GM21717 (cell line): ENCODE measurements at regions not wholly inside any gene's neighbourhood (a gene's known extent, or its start where the extent isn't known, plus 50 kb on each side); places are given as distances from the start of the nearest gene placed in this dataset.

Source experiments
- ATAC-seq: cut with Tn5 transposase; IDR thresholded peaks from one replicate; pipeline ENCODE4 v1.9.1; 2021; ENCODE audit warnings: mild to moderate bottlenecking, moderate library complexity; ENCODE audit not compliant: unreplicated experiment

DNA sequence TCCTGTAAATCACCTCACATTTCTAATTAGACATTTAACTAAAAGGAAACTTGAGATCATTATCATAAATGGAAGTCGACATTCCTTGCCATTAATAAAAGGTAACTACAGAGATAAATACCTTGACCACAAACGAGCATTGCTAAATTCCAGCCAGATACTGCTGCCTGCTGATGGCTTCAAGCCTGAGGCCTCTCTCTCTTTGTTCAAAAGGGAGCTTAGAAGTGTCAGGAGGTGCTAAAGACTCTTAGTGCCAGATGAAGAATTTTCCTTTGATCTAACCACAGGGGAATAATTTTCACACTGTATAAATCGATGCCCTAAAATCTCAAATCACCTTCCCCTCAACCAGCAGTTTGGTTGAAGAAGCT, 248.2 kb upstream of the PMEPA1 start:
- ATAC-seq, result no peak

DNA sequence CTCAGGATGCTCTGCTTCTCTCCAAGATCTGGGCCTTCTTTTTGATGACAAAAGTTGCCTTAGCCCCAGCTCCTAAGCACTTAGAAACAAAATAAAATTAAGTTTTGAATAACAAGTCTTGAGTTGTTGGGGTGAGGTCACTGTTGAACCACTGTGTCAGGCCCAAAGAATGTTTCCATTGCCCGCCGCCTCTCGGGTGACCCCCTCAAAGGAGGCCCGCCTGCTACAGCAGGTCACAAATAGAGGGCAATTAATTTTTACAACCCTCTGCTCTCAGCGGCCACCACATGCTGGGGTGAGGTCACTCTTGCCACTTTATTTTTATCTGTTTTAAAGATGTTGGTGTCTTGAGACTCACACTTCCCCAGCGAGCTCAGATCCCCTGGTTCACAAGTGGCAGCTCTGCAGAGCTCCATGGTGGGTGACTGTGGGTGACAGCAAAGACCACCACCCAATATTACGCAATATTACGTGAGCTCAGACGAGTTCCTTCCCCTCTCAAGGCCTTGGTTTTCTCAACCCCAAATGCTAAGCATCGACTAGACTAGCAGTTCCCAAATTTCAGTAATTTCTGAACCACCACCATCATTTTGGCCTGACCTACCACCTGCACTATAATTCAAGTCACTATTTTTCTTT, 247.7 kb upstream of the PMEPA1 start:
- no peak for ATAC-seq

DNA sequence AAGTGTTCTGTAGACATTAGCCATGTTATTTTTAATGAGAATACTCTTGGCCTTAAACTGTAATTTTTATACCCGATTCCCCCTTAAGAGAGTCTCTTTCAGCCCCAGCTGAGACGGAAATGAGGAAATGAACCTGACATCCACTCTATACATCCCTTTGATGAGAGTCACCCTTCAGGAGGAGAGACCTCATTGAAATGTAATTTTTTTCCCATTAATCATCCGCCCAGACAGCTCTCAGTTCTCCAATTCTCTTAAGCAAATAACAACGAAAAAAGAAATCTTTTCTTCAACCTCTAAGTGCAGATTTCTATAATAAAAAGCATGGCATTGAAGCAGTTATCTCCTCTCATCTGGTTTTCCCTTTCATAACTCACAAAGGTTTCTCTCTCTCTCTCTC, 243.8 kb upstream of the PMEPA1 start:
- ATAC-seq, result no peak

DNA sequence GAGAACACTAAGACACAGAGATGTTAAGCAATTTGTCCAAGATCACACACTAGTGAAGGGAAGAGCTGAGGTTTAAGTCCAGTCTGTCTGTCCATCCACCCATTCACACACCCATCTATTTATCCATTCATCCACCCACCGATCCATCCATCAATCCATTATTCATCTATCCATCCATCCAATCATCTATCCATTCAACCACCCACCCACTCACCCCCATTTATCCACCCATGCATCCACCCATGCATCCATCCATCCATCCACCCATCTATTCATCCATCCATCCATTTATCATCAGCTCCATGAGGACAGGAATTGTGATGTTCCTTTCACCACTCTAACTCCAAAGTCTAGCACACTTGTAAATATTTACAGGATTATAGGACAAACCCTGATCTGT, 242.3 kb upstream of the PMEPA1 start:
- ATAC-seq, result no peak

DNA sequence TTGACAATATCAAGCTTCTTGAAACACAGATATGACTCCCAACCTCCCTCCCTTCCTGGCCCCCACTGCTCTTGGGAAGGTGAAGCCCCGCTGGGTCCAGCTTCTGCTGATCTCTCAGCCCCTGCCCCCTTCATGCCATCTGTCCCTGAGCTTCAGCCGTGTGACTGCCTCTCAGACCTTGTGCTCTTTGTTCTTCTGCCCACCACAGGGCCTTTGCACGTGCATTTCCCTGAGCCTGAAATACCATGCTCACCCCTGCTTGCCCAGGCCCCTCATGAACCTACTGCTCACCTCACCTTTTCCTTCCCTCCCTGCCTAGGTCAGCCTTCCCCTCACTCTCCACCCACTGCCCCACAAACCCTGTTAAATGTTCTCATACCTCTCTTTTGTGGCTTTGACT, 241.7 kb upstream of the PMEPA1 start:
- ATAC-seq, result no peak

DNA sequence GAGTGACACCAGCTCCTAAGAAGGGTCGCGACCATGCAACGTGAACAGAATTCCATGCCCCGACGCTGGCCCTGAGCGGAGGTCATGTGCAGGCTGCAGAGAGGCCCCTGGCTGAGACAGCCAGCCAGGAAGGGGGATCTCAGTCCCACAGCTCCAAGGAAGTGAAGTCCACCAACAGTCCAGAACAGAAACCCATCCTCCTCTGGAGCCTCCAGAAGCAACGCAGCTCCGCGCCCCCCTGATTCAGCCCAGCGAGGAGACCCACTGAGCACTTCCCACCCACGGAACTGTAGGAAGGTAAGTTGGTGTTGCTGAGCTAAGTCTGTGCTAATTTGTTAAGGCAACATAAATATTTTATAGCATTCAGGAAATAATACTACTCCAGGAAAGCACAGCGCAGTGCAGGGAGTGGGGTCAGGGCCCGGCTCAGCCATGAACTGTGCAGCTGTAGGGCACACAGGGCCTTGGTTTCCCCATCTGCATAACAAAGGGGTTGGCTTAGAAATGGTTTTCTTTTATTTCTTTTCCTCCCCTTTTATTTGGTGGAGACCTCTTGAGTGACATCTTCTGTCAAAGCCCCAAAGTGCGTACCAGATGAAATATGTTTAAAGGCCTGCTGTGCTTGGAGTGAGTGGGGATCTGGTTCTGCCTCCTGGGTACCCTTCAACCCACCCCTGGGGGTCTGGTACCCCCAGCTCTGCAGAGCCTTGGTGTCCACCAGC, 241.1 kb upstream of the PMEPA1 start:
- ATAC-seq, result no peak

DNA sequence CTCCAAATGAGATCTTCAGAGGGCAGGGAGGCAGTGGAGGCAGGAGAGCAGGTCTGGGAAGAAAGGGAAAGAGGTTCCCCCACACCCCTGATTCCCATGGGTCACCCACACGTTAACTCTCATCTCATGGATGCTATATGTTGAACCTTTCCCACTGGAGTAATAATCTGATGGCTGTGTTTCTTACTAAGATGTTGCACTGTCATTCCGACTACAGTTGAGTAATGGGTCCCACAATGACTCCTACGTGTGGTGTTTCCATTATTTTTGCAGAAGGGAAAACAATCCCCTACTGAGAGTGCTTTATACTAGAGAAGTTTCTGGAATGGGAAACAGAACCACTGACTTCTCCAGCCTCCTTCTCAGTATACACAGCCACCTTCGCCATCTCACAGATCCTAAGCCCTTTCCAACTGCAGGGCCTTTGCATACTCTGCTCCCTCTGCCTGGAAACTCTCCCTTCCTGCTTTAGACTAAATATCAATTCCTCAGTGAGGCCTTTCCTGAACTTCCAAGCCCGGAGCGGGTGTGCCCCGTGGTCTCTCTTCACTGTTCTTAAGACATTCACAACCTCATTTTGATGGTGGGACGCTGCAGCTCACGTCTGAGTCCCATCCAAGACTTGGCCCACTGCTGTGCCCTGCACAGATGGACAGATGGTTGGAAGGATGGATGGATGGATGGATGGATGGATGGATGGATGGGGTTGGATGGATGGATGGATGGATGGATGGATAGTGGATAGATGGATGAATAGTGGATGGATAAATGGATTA, 238.6 kb upstream of the PMEPA1 start:
- no peak for ATAC-seq

DNA sequence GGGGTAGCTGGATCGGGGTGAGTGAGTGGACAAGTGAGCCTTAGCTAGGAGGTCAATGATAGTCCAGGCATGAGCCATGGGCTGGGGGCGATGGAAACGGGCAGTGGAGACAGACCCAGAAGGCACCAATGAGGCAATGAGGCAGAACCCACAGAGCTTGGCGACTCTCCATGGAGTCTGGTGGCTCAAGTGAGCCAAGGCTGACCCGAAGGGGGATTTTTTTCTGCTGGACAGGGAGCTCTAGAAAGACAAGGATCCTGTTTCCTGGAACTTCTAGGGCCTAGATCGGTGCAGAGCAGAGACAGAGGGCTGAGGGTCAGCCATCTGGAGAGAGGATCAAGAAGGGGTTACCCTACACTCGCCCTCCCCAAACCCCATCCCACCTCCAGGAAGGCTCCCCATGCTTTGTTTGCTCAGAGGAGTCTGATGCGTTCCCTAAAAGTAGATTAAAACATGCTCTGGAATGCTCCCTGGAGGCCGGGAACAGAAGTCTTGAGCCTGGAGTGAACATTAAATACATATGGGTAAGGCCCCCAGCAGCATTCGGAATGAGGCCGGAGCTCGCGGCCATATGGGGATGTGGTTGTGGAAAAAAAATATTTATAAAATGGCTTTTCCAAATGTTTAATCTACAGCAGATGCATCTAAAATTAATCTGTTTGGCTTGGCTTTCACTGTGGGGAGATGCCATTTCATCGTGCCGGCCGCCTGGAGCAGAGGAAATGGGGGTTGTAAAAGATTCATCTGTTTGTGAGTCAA, 237.8 kb upstream of the PMEPA1 start:
- no peak for ATAC-seq

DNA sequence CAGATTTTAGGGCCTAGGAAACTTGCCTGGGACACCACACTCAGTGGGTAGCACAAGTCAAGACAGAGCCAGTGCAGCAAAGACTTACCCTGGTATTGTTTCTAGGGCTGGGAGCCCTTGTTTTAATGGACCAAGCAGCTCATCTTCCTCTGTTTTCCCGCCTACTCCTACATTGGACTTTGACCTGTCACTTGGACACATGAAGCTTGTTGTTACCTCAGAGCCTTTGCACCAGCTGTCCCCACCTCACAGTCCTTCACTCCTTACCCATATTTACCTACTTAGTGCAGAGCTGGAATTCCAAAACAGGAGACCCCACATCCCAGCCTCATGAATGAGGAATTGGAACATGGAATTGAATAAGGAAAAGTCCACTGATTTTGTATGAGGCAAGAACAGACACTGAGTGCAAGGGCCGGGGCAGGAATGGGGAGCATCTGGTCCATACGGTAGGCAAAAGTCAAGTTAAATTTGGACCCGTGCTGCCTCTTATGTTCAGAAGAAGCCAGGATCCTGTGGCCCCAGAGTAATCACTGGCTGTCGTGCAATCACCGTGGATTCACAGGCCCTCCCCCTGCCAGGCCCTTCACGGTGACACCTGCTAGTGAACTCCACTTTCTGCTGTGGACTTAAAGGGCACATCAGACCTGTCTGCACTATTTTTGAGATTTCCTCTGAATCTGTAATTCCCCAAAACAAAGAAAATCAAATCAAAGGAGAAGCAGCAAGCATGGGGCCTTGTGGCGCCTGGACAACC, 236.9 kb upstream of the PMEPA1 start:
- no peak for ATAC-seq

DNA sequence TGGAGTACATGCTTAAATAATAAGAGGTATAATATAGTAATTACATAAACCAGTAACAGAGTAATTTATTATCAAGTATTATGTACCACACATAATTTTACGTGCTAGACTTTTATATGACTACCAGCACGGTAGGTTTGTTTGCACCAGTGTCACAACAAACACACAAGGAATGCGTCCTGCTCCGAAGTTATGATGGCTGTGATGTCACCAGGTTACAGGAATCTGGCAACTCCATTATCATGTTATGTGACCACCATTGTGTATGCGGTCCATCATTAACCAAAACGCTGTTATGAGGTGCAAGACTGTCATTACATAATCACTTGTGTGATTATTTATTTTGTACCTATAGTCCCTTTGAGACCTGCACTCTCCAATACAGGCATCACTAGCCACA, 235.2 kb upstream of the PMEPA1 start:
- ATAC-seq, result no peak

DNA sequence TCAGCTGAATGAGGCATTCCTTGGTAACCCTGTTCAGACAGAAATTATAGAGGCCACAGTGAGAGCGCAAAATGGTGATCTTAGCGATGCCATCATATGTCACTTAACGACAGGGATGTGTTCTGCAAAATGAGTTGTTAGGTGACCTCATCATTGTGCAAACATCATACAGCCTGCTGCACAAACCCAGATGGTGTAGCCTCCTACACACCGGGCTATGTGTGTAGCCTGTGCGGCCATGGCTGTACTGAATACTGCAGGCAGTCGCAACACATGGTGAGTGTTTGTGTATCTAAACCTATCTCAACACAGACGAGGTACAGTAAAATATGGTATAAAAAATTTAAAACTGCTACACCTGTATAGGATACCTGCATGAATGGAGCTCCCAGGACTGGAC, 234.1 kb upstream of the PMEPA1 start:
- ATAC-seq, result no peak

DNA sequence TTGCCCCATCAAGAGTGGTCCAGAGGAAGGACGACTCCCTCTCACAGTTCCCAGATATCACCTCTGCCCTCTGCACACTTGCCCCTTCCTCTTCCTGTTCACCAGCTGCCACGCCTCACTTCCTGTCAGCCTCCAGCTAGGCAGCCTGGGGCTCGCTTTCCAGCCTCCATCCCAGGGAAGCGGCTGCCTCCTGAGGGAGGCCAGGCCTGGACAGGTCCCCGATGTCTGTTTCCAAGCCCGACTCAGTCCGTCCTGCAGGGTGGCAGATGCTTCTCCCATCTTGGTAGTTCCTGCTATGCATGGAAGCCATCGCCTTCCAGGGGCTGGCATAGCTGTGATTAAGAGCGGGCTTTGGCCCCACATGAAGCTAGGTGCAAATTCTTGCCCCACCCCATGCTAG, 233.5 kb upstream of the PMEPA1 start:
- ATAC-seq, result no peak

DNA sequence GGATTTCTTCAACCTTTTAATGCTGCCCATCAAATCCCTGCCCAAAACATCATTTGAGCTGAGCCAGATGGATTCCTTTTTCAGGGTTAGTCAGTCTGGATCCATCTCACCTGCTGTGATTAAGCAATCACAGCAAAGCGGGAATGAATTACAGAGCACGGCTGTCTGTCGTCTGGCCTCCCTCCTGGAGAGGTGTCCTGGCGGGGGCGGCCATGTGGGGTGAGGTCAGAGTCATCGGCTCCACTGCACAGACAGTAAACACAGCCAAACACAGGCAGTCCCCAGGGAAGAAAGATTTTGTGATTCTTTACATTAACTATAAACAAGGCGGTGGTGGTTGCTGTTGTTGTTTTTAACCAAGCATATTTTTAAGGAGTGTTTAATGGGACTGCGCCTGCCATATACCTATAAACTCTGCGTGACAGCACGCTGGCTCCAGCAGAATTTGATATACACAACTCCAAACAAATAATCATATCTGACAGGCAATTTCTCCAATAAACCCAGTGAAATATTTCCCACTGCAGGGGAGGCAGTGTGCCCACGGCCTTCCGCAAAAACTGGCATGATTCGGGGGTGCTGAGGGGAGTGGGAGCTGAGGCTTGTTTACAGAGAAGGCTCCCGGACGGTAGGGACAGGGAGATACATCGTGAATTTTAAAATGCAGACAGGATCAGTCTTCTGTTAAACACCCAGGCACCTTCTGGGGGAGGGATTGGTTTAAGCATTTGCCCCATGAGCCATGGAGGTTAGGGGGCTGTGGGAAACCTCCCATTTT, 232.0 kb upstream of the PMEPA1 start:
- no peak for ATAC-seq

DNA sequence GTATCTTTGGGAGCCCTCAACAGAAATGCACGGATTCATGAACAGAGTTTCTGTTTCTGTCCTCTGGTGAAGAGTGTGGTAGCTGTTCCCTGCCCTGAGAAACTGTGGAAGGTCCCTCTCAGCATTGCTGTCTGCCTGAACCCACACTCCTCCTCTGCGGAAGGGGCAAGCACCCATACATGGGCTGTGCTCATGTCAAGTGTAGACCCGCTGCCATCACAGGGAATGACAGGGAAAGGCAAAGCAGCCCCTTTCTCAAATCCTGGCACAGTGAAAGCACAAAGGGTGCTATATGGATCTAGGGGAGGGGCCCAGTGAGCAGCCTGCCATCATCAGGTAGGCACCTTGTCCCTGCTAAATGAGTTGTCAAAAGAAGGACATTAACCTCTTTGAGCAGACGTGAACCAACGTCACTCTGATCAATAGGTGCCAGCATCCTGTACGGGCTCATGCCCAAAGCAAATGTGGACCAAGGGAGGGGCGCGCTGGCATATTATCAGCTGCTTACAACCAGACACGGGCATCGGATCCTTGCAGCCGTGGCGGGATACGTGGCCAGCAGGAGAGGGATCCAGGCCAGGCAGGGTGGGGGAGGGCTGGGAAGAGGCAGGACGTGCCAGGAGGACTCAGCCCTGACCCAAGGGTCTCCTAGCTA, 231.2 kb upstream of the PMEPA1 start:
- ATAC-seq, result no peak

DNA sequence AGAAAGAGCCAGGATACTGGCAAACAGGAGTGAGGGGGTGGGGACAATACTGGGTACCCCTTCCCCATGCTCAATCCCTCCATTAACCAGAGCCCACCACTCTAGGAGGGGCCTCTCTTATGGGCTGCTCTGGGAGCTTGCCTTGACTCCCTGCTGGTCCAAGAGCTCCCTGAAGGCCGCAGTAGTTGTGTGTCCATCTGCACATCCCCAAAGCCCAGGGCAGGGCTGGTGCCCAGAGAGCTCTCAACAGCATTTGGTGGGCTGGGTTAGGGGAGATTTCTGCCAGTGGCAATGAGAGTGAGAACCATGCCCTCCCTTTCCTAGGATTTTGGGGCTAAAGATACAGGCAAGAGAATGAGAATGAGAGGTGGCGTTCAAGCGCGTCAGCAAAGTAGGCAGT, 230.6 kb upstream of the PMEPA1 start:
- ATAC-seq, result no peak

DNA sequence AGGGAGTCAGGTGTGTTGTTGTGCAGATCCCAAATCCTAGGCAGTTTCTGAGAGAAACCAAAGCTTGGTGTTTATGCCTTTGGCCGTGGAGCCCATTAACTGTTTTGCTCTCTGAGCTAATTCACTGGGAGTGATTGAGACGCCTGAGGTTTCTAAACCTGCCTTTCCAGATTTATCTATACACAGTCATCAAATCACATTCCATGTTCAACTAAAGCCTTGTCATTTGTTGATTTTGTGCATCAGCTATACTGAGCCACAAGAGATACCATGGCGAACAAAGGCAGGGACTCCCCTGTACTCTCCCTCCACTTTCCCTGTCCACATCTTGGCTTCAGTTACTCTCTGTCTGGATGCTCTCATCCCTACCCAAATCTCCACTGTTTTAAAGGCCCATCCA, 229.7 kb upstream of the PMEPA1 start:
- no peak for ATAC-seq

DNA sequence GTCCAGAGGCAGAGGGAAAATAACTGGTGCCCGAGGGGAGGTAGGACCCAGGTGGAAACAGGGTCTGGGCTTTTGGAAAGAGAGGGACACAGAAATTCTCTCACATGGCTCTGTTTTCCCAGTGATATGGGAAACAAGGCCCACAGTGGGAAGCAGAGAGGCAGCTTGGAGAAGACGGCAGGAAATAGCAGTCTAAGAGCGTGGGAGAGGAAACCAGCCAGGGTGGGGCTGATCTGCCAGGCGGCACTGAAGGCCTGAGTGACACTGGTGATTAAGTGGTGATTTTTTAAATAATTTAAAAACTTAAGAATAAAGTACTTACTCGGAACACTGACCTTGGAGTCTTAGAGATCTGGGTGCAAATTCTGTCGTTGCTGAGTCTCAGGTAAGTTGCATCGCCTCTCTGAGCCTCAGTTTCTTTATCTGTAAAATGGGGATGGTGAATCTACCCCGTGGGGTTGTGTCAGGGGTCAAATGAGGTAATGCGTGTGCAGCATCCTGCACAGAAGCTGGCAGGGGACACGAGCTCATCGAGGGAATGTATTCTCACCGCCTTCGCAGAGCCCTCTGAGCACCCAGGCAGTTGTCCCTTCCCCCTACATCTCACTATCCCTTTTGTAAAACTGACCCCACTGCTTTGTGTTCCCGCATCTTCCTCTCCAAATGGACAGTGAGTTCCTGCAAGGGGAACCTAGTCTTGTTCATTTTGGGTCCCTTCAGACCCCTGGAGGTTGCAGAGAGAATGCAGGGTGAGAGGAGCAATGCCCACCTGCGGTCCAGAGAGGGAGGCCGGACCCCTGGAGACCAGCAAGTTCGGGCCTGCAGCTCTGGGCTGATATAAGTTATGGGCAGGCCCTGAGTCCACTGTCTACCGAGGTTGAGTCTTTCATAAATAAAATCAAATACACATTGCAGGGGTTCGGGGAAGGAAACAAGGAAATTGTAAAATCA, 228.6 kb upstream of the PMEPA1 start:
- no peak for ATAC-seq

DNA sequence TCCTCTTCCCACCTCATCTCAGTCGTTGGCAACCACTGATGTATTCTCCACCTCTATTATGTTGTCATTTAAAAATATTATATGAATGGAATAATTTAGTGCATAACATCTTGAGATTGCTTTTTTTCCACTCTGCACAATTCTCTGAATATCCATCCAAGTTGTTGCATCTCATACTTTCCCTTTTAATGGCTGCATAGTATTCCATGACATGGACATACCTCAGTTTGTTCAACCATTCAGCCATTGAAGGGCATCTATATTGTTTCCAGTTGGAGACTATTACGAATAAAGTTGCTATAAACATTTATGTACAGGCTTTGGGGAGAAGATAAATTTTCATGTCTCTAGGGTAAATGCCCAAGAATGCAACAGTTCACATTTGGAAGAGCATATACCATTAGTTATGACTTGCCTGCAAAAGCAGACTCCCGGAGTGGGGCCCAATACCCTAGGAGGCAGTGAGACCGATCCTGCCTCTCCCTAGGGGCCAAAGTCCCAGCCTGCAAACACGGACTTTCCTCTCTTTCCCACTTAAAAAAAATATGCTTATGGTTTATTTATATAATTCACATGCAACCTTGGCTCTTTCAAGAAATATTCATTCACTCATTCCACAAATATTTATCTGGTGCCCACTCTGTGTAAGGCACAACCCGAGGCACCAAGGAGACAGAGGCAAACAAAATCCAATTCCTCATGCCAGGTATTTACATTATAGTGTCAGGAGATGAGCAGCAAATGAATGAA, 227.0 kb upstream of the PMEPA1 start:
- ATAC-seq, result no peak
